NCI-H2196 (cell line): ENCODE measurements at regions not wholly inside any gene's neighbourhood (a gene's known extent, or its start where the extent isn't known, plus 50 kb on each side); places are given as distances from the start of the nearest gene placed in this dataset.
"Not testable (repeated sequence)": the region's sequence is repeated elsewhere in the genome, so short reads cannot be mapped to it uniquely, and the experiment has no call there.

Experiments
- DNase-seq: peaks from one replicate; lab custom pipeline; 2025; ENCODE audit not compliant: unreplicated experiment; lab: John Stamatoyannopoulos, UW

- no peak for DNase-seq
These were observed 87.7 kb downstream of the UTP18 start for GRCh38 chr17:51347851-51348584.

- no peak for DNase-seq
These were observed 90.7 kb downstream of the UTP18 start for GRCh38 chr17:51351080-51351479.

- DNase-seq = no peak
These were observed 91.5 kb downstream of the UTP18 start for GRCh38 chr17:51351890-51352289.

- DNase-seq = no peak
These were observed 92.5 kb downstream of the UTP18 start for GRCh38 chr17:51352798-51353197.

GRCh38 chr17:51353296-51353695, 93.0 kb downstream of the UTP18 start:
- DNase-seq = no peak

GRCh38 chr17:51354936-51355335, 94.6 kb downstream of the UTP18 start:
- DNase-seq = no peak

GRCh38 chr17:51355441-51356410, 95.4 kb downstream of the UTP18 start:
- DNase-seq = no peak

- DNase-seq = no peak
These were observed 98.7 kb downstream of the UTP18 start for GRCh38 chr17:51359055-51359454.

- DNase-seq = no peak
These were observed 102.7 kb downstream of the UTP18 start for GRCh38 chr17:51362811-51363585.

- DNase-seq = no peak
These were observed 104.7 kb downstream of the UTP18 start for GRCh38 chr17:51365090-51365489.

- DNase-seq = no peak
These were observed 106.5 kb downstream of the UTP18 start for GRCh38 chr17:51366866-51367265.

- not testable (repeated sequence) for DNase-seq
These were observed 107.5 kb downstream of the UTP18 start for GRCh38 chr17:51367836-51368235.

- peak; percentile 68 for DNase-seq
These were observed 111.4 kb downstream of the UTP18 start for GRCh38 chr17:51371732-51372151.

GRCh38 chr17:51372345-51373004, 112.1 kb downstream of the UTP18 start:
- no peak for DNase-seq

- DNase-seq = no peak
These were observed 113.3 kb downstream of the UTP18 start for GRCh38 chr17:51373489-51374152.

- DNase-seq = no peak
These were observed 113.9 kb downstream of the UTP18 start for GRCh38 chr17:51374209-51374608.

- no peak for DNase-seq
These were observed 115.4 kb downstream of the UTP18 start for GRCh38 chr17:51375771-51376170.

- no peak for DNase-seq
These were observed 116.4 kb downstream of the UTP18 start for GRCh38 chr17:51376739-51377138.

GRCh38 chr17:51381262-51381661, 120.9 kb downstream of the UTP18 start:
- no peak for DNase-seq

GRCh38 chr17:51385208-51385607, 124.9 kb downstream of the UTP18 start:
- no peak for DNase-seq
